ENCODE measurements at regions not wholly inside any gene's neighbourhood (a gene's known extent, or its start where the extent isn't known, plus 50 kb on each side); places are given as distances from the start of the nearest gene placed in this dataset.
A peak's percentile ranks its signal among the peaks of the same experiment; 100 is the strongest.
"Not testable (repeated sequence)": the region's sequence is repeated elsewhere in the genome, so short reads cannot be mapped to it uniquely, and the experiment has no call there.

DNA sequence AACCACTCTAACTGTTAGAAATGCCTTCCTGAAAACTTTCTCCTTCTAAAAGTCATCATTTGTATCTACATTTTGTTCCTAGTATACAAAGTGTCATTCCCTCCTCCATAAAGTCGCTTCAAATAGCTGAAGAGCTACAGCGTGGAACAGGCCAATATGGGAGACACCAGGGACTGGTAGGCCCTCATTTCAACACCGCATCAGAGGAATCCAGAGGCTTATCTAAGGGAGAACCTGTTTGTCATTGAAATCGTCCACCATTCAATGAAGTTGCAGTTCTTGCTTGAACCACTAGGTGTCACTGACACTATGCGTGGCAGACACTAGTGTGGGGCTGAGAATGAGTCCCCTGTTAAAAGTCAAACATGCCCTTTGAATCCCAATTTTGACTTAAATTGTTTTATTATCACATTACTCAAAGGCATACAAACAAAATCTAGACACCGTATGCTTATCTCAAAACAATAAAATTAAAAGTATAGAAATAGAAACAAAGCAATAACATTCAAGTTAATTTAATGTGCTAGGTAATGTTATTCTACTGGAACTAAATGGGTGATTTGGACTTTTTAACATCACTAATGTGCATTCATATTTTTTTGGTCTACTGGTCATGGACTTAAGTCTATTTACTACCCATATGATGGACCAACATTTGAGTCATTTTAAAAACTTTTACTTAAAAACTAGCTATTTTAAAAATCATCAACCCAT is 182.3 kb downstream of the FCRL5 start:
- in situ Hi-C loops (cut with MboI; ENCODE audit: low sequenced_read_pairs) (loop anchor here (5.0 to 25.0 kb wide), 2 partner anchors 117 to 767 kb away; a partner anchor contains a TSS), intact Hi-C loops (cut with micrococcal nuclease) (loop anchor here (1.0 to 10.0 kb wide), 3 partner anchors 119 to 757 kb away; partner anchors contain the start of gene ETV3L), dilution Hi-C loops (cut with HindIII; ENCODE audit: low sequenced_read_pairs, unreplicated experiment) (no loop called here)
- no peaks in the 10 kb centered on the region for H3K9me3 ChIP-seq (ENCODE audit: control insufficient read depth, insufficient read depth, low read length)
- WGBS, 2 experiments (ENCODE audit: extremely low coverage in 2 of 2, insufficient read length in 1 of 2): 9% methylated on average over 4 of the region's 6 CpGs; no CpG with 5 or more reads in 1 of the 2 experiments
- CTCF ChIA-PET: interaction anchor here (0.7 to 0.8 kb wide), 2 partner anchors 11 to 35 kb away, joined by 3 to 4 read pairs; no protein-coding TSS in a partner anchor
- no peak overlapping the region for H3K14ac ChIP-seq (replicated peaks; ENCODE audit: low read depth, low read length)
- no peaks in the 10 kb centered on the region for H3K36me3 ChIP-seq (ENCODE audit: control insufficient read depth, insufficient read depth, low read length)
- peak overlapping the region; percentile 63 for H2AFZ ChIP-seq (replicated peaks; ENCODE audit: low read length, poor library complexity)
- POLR2A ChIA-PET (ENCODE audit: unreplicated experiment): no interaction called here
- H2BK20ac ChIP-seq (ENCODE audit: low read depth, low read length): no peak overlapping the region
- H4K5ac ChIP-seq (ENCODE audit: low read depth, low read length): no peak overlapping the region
- H2AK5ac ChIP-seq (ENCODE audit: low read depth, low read length): no peak overlapping the region
- no peak overlapping the region for H3K9ac ChIP-seq (ENCODE audit: low read depth, low read length)
- no peaks in the 10 kb centered on the region for H3K79me1 ChIP-seq (ENCODE audit: low read depth in 1 of 2, low read length in 2 of 2)
- H2BK5ac ChIP-seq (ENCODE audit: low read depth, low read length, poor library complexity, severe bottlenecking): no peak overlapping the region
- ATAC-seq (ENCODE audit: low read depth) (peak; percentile 98), DNase-seq (peak; percentile 43)
- no peak overlapping the region for H3K4me3 ChIP-seq (ENCODE audit: insufficient read depth, low read depth, low read length)
- H3K4me1 ChIP-seq (ENCODE audit: control insufficient read depth, insufficient read depth, low read length): no peaks in the 10 kb centered on the region
- H4K91ac ChIP-seq (ENCODE audit: insufficient read depth, low read depth, low read length): no peak overlapping the region
- H3K9me1 ChIP-seq (ENCODE audit: insufficient read depth, low read length): no peaks in the 10 kb centered on the region
- no peaks in the 10 kb centered on the region for H4K20me1 ChIP-seq (ENCODE audit: insufficient read depth, low read length)
- no peak overlapping the region for H3K18ac ChIP-seq (ENCODE audit: low read depth, low read length)
- H3K23ac ChIP-seq (ENCODE audit: low read depth, low read length): no peak overlapping the region
- H3K4ac ChIP-seq (ENCODE audit: low read depth, low read length): no peak overlapping the region
- H3K56ac ChIP-seq (ENCODE audit: extremely low read depth, insufficient read depth, low read length): no peak overlapping the region
- no peak overlapping the region for H3K27ac ChIP-seq (ENCODE audit: insufficient read depth, low read length)
- peak overlapping the region; percentile 55 for H2AK9ac ChIP-seq (replicated peaks; ENCODE audit: low read depth, low read length, poor library complexity)
- no peak overlapping the region for H2BK120ac ChIP-seq (ENCODE audit: low read depth, low read length)
- BruUV-seq (replicated peaks): no TSS peak
- H3K27me3 ChIP-seq (ENCODE audit: control insufficient read depth, insufficient read depth, low read length): peaks cover 1% of the 10 kb centered on the region; the same call in 1 of the 2 replicates
- H3K4me2 ChIP-seq (ENCODE audit: low read depth, low read length): no peak overlapping the region
- no peak overlapping the region for H4K8ac ChIP-seq (ENCODE audit: low read depth in 2 of 2, low read length in 2 of 2)
- H2BK15ac ChIP-seq (ENCODE audit: low read depth, low read length): no peak overlapping the region
- no peak for TF ChIP-seq MAZ (IDR thresholded peaks at IDR 0.05; ENCODE audit: borderline replicate concordance, low read depth, low read length)
- TF ChIP-seq RAD21 (IDR thresholded peaks at IDR 0.05; ENCODE audit: low read length): peak; percentile 66
- peak; percentile 46 for TF ChIP-seq SMC3 (IDR thresholded peaks at IDR 0.05; ENCODE audit: low read depth, low read length)
- TF ChIP-seq CTCF (conservative IDR thresholded peaks at IDR 0.05; ENCODE audit: low read depth, low read length): peak; percentile 67

DNA sequence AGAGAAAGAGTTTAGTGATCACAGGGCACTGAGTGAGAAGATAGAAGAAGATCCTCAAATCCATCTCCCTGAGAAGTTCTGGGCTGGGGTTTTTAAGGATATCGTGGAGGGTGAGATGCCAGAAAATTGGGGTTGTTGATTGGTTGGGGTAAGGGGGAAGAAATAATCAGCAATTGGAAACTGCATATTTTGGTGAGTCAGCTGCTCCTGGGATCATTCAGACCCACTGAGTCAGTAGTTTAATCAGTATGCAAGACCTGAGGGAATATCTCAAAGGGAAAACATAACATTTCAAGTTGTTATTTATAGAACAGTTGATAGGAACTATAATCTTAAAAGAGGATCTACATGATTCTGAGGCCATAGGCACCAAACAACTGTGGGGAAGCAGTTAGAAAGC is 183.4 kb downstream of the FCRL5 start:
- CTCF ChIA-PET: interaction anchor here (0.8 kb wide), 1 partner anchor 10 kb away, joined by 3 read pairs; no protein-coding TSS in a partner anchor
- 40% methylated on average over 1 of the region's 1 CpG; no CpG with 5 or more reads in 1 of the 2 experiments for whole genome bisulfite sequencing, 2 experiments (ENCODE audit: extremely low coverage in 2 of 2, insufficient read length in 1 of 2)
- H3K4me3 ChIP-seq (ENCODE audit: insufficient read depth, low read depth, low read length); H4K20me1 ChIP-seq (ENCODE audit: insufficient read depth, low read length); dilution Hi-C loops (cut with HindIII; ENCODE audit: low sequenced_read_pairs, unreplicated experiment); DNase-seq; BruUV-seq (replicated peaks); H3K9me3 ChIP-seq (ENCODE audit: control insufficient read depth, insufficient read depth, low read length); H3K36me3 ChIP-seq (ENCODE audit: control insufficient read depth, insufficient read depth, low read length); H2BK20ac ChIP-seq (ENCODE audit: low read depth, low read length); H3K56ac ChIP-seq (ENCODE audit: extremely low read depth, insufficient read depth, low read length); H3K4me2 ChIP-seq (ENCODE audit: low read depth, low read length); H4K5ac ChIP-seq (ENCODE audit: low read depth, low read length); H3K4ac ChIP-seq (ENCODE audit: low read depth, low read length); H2AFZ ChIP-seq (replicated peaks; ENCODE audit: low read length, poor library complexity); H2BK5ac ChIP-seq (ENCODE audit: low read depth, low read length, poor library complexity, severe bottlenecking); H4K8ac ChIP-seq (ENCODE audit: low read depth in 2 of 2, low read length in 2 of 2); H3K18ac ChIP-seq (ENCODE audit: low read depth, low read length); ATAC-seq (ENCODE audit: low read depth); H3K4me1 ChIP-seq (ENCODE audit: control insufficient read depth, insufficient read depth, low read length); H3K9me1 ChIP-seq (ENCODE audit: insufficient read depth, low read length); POLR2A ChIA-PET (ENCODE audit: unreplicated experiment); H2AK5ac ChIP-seq (ENCODE audit: low read depth, low read length); H2AK9ac ChIP-seq (replicated peaks; ENCODE audit: low read depth, low read length, poor library complexity); H3K79me1 ChIP-seq (ENCODE audit: low read depth in 1 of 2, low read length in 2 of 2); H2BK120ac ChIP-seq (ENCODE audit: low read depth, low read length); H3K9ac ChIP-seq (ENCODE audit: low read depth, low read length); H3K27ac ChIP-seq (ENCODE audit: insufficient read depth, low read length); H4K91ac ChIP-seq (ENCODE audit: insufficient read depth, low read depth, low read length); H3K23ac ChIP-seq (ENCODE audit: low read depth, low read length); H3K14ac ChIP-seq (replicated peaks; ENCODE audit: low read depth, low read length); H3K27me3 ChIP-seq (ENCODE audit: control insufficient read depth, insufficient read depth, low read length); H2BK15ac ChIP-seq (ENCODE audit: low read depth, low read length): not testable (repeated sequence)
- in situ Hi-C loops (cut with MboI; ENCODE audit: low sequenced_read_pairs) (loop anchor here (5.0 to 25.0 kb wide), 2 partner anchors 118 to 768 kb away; a partner anchor contains a TSS), intact Hi-C loops (cut with micrococcal nuclease) (loop anchor here (10.0 kb wide), 1 partner anchor 274 kb away; the partner anchor contains the start of gene ETV3L)
